COLO829 (cell line): ENCODE measurements at regions not wholly inside any gene's neighbourhood (a gene's known extent, or its start where the extent isn't known, plus 50 kb on each side); places are given as distances from the start of the nearest gene placed in this dataset.

Experiments used
- DNase-seq: peaks from one replicate; pipeline ENCODE4 v3.0.0; 2012; ENCODE audit warnings: low spot score

DNA sequence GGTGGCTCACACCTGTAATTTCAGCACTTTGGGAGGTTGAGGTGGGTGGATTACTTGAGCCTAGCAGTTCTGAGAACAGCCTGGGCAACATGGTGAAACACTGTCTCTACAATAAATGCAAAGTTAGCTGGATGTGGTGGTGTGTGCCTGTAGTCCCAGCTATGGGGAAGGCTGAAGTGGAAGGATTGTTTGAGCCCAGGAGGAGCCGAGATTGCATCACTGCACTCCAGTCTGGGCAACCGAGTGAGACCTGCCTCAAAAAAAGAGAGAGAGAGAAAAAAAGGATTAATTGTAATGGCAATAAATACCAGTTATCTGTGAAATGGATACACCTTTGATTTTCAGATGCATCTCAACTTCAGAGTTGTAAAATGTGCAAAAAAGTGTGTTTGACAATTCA is 58.8 kb downstream of the SPRY1 start:
- DNase-seq = no peak

DNA sequence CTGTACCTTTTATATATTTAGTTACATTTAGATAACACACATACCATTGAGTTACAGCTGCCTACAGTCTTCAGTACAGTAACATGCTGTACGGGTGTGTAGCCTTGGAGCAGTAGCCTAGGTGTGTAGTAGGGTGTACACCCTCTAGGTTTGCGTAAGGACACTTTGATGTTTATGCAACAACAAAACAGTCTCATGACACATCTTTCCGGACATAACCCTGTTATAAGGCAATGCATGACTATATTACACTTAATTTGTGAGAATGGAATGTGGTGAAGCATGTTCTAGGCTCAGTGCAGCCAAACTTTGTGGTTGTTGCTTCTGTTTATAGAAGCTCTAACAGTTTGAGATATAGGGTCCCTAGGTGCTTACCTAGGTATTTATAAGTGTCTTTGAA is 65.4 kb downstream of the SPRY1 start:
- no peak for DNase-seq

DNA sequence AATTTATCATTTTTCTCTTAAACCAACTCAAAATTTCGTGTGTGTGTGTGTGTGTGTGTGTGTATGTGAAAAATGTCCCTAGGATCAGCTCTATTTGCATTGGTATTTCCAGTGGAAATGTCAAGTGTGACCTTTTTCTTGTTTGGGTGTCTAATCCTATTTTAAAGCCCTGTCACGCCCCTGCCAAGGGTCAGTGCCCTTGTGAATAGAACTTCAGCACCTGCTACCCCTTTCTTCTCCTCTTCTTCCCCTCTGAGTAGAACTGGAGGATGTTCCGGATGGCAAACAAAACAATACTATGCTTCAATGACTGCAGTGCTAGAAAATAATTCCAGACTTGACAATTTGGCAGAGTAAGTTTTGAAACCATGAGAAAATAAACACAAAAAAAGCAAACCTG is 67.3 kb downstream of the SPRY1 start:
- DNase-seq = no peak

DNA sequence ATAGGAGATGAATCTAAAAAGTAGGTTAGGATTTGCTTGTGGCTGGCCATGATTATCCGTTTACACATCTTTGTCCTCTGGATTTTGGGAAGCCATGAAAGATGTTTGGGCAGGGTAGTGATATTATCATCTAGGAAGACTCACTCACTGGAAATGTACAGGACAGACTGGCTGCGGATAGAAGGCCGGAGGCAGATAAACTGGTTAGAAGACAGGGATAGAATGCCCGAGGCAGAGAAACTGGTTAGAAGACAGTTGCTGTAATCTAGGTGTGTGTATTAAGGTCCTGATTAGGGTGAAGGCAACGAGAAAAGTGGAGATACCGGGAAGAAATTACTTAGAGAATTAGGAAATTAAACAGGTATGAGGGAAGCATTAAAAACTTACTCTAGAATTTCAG is 68.8 kb downstream of the SPRY1 start:
- DNase-seq = no peak

GRCh38 chr4:123466080-123466785 is 69.6 kb downstream of the SPRY1 start:
- DNase-seq = no peak

- no peak for DNase-seq
Measured at GRCh38 chr4:123468479-123469031, 72.0 kb downstream of the SPRY1 start.

DNA sequence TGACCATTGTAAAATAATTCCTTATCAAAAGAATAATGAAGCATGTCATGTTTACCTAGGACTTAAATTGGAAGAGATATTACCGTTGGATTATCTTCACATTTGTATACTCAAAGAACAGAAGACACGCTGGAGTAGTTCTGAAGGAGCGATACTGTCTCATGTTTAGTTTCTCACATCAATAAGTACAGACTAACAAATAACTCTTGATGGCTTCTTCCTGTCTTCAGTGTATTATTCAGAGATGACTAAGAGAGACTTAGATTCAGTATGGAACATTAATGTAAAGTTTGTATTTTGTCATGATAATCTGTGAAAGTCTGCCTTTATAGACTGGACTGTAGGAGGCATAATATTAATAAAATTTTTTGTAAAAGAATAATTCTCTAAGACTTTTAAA is 72.7 kb downstream of the SPRY1 start:
- DNase-seq = peak; percentile 58

DNA sequence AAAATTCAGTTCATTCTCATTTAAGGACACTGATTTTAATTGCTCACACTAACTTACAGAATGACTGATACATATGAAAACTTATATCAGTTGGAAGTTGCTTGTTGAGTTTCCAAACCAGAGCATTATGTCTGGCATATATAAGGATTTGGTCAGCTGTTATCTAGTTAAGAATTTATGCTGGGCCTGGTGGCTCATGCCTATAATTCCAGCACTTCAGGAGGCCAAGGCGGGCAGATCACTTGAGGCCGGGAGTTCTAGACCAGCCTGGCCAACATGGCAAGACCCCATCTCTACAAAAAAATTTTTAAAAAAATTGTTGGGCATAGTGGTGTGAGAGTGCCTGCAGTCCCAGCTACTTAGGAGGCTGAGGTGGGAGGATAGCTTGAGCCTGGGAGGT is 73.1 kb downstream of the SPRY1 start:
- no peak for DNase-seq

- no peak for DNase-seq
Measured at GRCh38 chr4:123470640-123471039, 74.0 kb downstream of the SPRY1 start.

DNA sequence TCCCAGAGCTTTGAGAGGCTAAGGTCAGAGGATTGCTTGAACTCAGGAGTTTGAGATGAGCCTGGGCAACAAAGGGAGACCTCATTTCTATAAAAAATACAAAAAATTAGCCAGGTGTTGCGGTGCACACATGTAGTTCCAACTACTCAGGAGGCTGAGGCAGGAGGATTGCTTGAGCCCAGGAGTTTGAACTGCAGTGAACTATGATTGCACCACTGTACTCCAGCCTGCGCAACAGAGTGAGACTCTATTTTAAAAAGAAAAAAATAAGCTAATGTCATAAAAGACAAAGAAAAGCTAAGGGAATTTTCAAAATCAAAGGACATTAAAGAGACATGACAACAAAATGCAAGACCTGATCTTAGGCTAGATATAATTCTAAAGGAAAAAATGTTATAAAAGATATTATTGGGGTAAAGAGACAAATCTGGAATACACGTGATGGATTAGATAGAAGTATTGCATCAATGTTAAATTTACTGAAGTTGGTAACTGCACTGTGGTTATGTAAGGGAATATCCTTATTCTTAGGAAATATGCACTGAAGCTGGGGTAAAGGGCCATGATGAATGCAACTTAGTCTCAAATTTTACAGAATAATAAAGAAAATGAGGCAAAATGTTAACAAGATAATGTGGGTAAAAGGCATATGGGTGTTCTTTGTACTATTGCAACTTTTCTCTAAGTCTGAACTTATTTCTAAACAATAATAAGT is 75.2 kb downstream of the SPRY1 start:
- DNase-seq = no peak

DNA sequence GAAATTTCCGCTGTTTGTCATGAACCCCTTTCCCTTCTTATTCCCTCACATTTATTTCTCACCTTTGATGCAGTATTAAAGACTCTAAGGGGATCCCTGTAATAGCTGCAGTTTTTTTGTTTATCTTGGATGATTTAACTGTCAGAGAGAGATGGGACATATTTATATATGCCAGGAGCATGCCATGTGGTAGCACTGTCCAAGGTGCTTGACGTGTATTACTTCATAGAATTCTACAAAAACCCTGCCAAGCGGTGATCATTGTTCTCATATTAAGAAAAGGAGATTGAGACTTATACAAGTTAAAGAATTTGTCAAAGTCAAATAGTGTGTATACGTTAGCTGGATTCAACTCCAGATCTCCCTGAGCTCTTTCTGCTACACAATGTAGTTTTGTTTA is 78.2 kb downstream of the SPRY1 start:
- no peak for DNase-seq

DNA sequence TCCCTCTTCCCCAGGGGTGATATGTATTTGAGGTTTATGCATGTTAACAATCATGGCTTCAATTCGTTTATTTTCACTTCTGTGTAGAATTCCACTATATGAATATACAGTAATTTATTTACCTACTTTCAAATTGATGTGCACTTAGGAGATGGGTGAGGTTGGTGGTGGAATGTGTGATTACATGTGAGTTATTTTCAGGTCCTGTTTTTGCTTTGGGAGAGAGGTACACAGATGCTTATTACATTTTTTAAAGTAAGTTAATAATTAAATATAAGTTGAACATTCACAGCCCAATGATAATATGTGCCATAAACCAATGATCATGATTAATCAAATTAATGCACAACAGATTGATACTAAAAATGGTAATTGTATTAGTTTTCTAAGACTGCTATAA is 79.5 kb downstream of the SPRY1 start:
- DNase-seq = no peak

DNA sequence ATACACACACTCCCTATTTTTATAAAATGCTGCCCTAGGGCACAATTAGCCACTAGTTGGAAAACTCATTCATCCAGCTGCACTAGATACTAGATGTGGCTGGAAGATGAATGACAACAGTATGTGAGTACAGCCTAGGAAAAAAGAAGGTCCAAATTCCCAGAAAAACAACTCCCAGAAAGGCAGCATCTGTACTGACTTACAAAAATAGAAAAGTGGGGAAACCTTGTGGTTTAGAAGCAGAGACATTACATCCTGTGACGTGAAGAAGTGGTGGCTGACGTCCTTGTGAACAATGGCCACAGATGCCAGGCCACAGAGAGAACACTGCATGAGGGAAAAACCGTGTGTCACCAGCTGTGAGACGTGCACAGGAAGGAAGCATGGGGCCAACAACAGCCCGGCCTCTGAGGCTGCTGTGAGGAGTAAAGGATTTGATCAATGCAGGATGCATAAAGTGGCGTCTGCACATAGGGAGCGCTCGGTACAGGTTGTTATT is 81.2 kb downstream of the SPRY1 start:
- no peak for DNase-seq

GRCh38 chr4:123478859-123479345 is 82.3 kb downstream of the SPRY1 start:
- DNase-seq = peak; percentile 58

DNA sequence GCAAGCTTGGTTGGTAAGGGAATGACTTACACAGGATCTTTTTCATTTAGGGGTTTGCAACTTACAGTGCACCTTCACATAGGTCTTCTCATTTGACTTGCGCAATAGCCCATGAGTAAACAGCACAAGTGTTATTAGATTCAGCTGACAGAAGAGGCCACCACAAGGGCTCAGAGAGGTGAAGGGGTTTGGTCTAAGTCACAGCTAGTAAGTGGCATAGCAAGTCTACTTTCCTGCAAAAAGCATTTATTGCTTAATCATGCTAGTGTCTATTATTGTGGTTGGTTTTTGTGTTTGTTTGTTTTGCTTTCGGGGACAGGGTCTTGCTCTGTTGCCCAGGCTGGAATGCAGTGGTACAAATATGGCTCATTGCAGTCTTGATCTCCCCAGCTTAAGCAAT is 83.3 kb downstream of the SPRY1 start:
- no peak for DNase-seq

DNA sequence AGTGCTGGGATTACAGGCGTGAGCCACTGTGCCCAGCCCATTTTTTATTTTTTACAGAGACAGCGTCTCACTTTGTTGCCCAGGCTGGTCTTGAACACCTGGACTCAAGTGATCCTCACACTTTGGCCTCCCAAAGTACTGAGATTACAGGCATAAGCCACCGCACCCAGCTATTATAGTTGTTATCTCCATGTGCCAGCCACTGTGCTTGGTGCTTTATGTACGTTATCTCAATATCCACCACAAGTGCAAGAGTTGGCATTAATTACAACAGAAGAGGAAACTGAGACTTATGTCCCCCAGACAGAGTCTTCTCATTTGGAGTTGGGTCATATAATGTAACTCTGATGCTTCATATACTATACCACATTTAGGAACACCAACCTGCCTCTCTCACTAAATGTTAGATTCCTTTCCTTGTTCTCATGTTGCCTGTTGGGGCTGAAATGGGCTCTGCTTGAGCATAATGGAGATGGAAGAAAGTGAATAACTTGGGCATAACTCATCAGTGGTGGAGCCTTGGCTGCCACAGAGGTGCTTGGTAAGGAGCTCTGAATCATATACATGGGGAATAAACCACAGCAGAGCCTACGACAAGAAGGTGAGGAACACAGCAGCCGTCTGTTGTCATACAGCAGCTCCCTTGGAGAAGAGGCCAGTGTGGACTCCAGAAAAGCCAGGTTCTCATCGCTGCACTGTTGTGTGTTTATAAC is 84.3 kb downstream of the SPRY1 start:
- DNase-seq = no peak

DNA sequence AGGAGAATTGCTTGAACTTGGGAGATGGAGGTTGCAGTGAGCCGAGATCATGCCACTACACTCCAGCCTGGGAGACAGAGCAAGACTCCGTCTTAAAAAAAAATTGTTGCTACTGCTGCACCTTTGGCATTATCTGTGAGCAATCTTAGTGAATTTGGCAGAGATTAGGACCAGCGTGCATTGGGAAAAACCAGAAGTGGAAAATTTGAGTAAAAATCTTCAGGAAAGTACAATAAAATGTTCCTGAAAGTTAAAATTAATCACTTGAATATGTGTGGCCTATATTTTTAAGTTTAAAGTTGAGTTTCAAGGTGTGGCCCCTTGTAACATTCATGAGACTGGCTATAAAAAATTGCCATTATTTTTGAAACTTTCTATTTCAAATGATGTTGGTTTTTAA is 85.1 kb downstream of the SPRY1 start:
- DNase-seq = no peak

DNA sequence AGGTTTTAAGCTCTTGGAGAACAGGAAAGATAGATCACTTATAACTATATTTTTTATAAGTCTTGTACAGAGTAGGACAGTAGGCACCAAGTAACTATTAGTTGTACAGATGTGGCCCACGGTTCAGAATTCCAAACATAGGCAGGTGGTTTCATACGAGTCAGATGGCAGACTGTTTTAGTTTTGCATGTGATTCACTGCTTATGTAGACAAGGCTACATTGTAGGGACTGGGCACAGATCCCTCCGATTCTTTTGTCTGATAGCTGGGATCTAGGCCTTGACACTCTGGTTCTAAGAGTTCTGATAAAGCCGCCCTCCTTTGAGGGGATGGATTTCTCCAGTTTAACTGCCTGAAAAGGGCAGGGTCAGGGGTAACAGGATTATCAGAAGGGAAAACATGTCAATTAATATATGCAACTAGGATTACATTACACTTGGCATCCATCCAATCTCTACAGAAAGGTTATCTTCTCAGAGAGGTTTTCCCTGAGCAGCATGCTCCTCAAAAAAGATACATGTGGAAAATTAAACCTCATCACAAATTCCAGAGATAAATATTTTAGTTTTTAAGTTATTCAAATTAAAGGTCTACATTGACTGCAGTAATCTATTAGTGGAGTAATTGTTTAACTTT is 87.8 kb downstream of the SPRY1 start:
- DNase-seq = no peak

GRCh38 chr4:123485601-123486000 is 89.0 kb downstream of the SPRY1 start:
- DNase-seq = no peak

DNA sequence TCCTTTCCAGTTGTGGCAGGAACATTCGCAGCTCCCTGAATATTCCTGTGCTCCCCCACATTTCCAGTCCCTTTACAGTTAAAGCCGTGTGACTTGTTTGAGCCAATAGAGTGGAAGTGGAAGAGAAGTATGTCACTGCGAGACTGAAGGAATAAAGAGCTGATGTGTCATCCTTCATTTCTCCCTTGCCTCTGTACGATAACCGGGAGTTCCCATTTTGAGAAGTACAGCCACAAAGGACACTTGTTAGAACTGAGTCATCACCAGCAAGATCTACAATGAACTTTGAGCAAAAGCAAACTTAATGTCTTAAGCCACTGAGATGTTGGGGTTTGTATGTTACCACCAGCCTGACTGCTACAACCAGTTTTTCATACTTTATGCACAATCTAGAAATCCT is 92.3 kb downstream of the SPRY1 start:
- peak; percentile 95 for DNase-seq

DNA sequence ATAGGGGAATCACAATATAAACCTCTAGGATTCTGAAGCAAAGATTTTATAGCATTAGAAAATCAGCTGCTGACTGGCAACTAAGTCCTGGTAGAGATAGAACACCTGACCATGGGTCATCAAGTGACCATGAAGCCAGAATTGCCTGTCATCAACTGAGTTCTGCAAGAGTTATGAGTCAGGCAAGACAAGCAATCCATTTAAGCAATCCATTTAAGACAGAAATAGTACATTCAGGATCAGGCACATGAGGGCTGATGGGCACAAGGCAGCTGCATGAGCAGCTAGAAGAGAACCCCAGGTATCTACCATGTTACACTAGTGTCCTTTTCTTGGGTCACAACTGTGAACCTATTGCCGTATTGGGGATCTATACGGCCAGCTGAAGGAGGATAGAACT is 98.9 kb downstream of the SPRY1 start:
- DNase-seq = peak; percentile 64

DNA sequence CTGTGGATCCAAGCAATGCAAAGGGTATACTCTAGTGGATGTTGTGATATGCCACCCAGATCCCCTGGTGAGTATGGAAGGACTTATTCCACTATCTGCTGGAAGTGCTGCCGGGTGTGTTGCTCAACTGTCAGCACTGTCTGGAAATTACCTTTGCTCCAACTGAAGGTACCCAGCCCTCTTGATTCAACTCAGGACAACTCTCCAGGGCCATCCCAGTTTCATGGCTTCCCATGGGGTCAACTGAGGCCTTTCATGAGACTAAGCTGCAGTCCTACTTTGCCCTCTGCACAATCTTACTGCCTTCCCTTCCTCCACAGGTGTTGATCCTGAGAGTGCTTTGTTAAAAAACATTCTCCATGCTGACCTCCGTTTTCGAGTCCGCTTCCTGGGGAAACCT is 99.8 kb downstream of the SPRY1 start:
- DNase-seq = no peak
